ENCODE measurements at regions not wholly inside any gene's neighbourhood (a gene's known extent, or its start where the extent isn't known, plus 50 kb on each side); places are given as distances from the start of the nearest gene placed in this dataset.
"Not testable (repeated sequence)": the region's sequence is repeated elsewhere in the genome, so short reads cannot be mapped to it uniquely, and the experiment has no call there.

GRCh38 chr2:215796140-215796855 lies 217.1 kb downstream of the MREG start:
- peak; percentile 9 for DNase-seq (ENCODE audit: low spot score)

- DNase-seq (ENCODE audit: low spot score), result no peak
Measured at GRCh38 chr2:215794829-215795546, 218.4 kb downstream of the MREG start.

- peak; percentile 61 for DNase-seq (ENCODE audit: low spot score)
Measured at GRCh38 chr2:215793747-215794595, 219.4 kb downstream of the MREG start.

GRCh38 chr2:215791481-215791937 lies 221.8 kb downstream of the MREG start:
- DNase-seq (ENCODE audit: low spot score), result no peak

- DNase-seq (ENCODE audit: low spot score), result no peak
Measured at GRCh38 chr2:215790523-215791421, 222.6 kb downstream of the MREG start.

GRCh38 chr2:215787565-215788178 lies 225.7 kb downstream of the MREG start:
- no peak for DNase-seq (ENCODE audit: low spot score)

GRCh38 chr2:215787025-215787424 lies 226.3 kb downstream of the MREG start:
- no peak for DNase-seq (ENCODE audit: low spot score)

- DNase-seq (ENCODE audit: low spot score), result peak; percentile 32
Measured at GRCh38 chr2:215784371-215784783, 229.0 kb downstream of the MREG start.

GRCh38 chr2:215783640-215784039 lies 229.7 kb downstream of the MREG start:
- DNase-seq (ENCODE audit: low spot score), result not testable (repeated sequence)

GRCh38 chr2:215782965-215783364 lies 230.4 kb downstream of the MREG start:
- no peak for DNase-seq (ENCODE audit: low spot score)

GRCh38 chr2:215782295-215782694 lies 231.1 kb downstream of the MREG start:
- no peak for DNase-seq (ENCODE audit: low spot score)

- no peak for DNase-seq (ENCODE audit: low spot score)
Measured at GRCh38 chr2:215780907-215781685, 232.3 kb downstream of the MREG start.

GRCh38 chr2:215780313-215780712 lies 233.0 kb downstream of the MREG start:
- DNase-seq (ENCODE audit: low spot score), result no peak

GRCh38 chr2:215779912-215780311 lies 233.4 kb downstream of the MREG start:
- DNase-seq (ENCODE audit: low spot score), result no peak

GRCh38 chr2:215777465-215778044 lies 235.8 kb downstream of the MREG start:
- no peak for DNase-seq (ENCODE audit: low spot score)

- DNase-seq (ENCODE audit: low spot score), result no peak
Measured at GRCh38 chr2:215775106-215775505, 238.2 kb downstream of the MREG start.

GRCh38 chr2:215773728-215774127 lies 239.6 kb downstream of the MREG start:
- DNase-seq (ENCODE audit: low spot score), result peak; percentile 77

- no peak for DNase-seq (ENCODE audit: low spot score)
Measured at GRCh38 chr2:215772634-215773563, 240.5 kb downstream of the MREG start.

GRCh38 chr2:215772003-215772402 lies 241.3 kb downstream of the MREG start:
- DNase-seq (ENCODE audit: low spot score), result no peak
